GDM1 (cell line): ENCODE measurements at regions not wholly inside any gene's neighbourhood (a gene's known extent, or its start where the extent isn't known, plus 50 kb on each side); places are given as distances from the start of the nearest gene placed in this dataset.

Experiments
- DNase-seq: peaks from one replicate; lab custom pipeline; 2025; lab: John Stamatoyannopoulos, UW

GRCh38 chr5:79871364-79872120 lies 119.5 kb downstream of the MTX3 start:
- DNase-seq, result no peak

GRCh38 chr5:79868163-79868670 lies 122.8 kb downstream of the MTX3 start:
- DNase-seq, result no peak

- DNase-seq, result no peak
Observed at GRCh38 chr5:79865579-79865978, 125.5 kb downstream of the MTX3 start.

- DNase-seq, result no peak
Observed at GRCh38 chr5:79864364-79864763, 126.7 kb downstream of the MTX3 start.

GRCh38 chr5:79859588-79859987 lies 131.5 kb downstream of the MTX3 start:
- DNase-seq, result no peak

GRCh38 chr5:79858410-79858723 lies 132.7 kb downstream of the MTX3 start:
- DNase-seq, result no peak

GRCh38 chr5:79857714-79858409 lies 133.2 kb downstream of the MTX3 start:
- peak; percentile 23 for DNase-seq

GRCh38 chr5:79856456-79857055 lies 134.5 kb downstream of the MTX3 start:
- DNase-seq, result no peak

- DNase-seq, result no peak
Observed at GRCh38 chr5:79853676-79854418, 137.2 kb downstream of the MTX3 start.

- no peak for DNase-seq
Observed at GRCh38 chr5:79853028-79853427, 138.0 kb downstream of the MTX3 start.

- DNase-seq, result no peak
Observed at GRCh38 chr5:79851391-79851863, 139.6 kb downstream of the MTX3 start.

GRCh38 chr5:79850941-79851340 lies 140.1 kb downstream of the MTX3 start:
- no peak for DNase-seq

- no peak for DNase-seq
Observed at GRCh38 chr5:79850316-79850822, 140.7 kb downstream of the MTX3 start.

GRCh38 chr5:79849486-79850315 lies 141.4 kb downstream of the MTX3 start:
- DNase-seq, result no peak
